ENCODE measurements at regions not wholly inside any gene's neighbourhood (a gene's known extent, or its start where the extent isn't known, plus 50 kb on each side); places are given as distances from the start of the nearest gene placed in this dataset.

- TF ChIP-seq POLR2AphosphoS5 (IDR thresholded peaks at IDR 0.05; ENCODE audit: insufficient read depth, low read depth, low read length), result no peak
- TF ChIP-seq CTCF (IDR thresholded peaks at IDR 0.05; ENCODE audit: extremely low read depth in 1 of 2, insufficient read depth in 1 of 2, low read depth in 1 of 2, low read length in 2 of 2), result no peak
- TF ChIP-seq POLR2A (IDR thresholded peaks at IDR 0.05; ENCODE audit: low read depth, low read length), result no peak
- no peak for TF ChIP-seq JUN (IDR thresholded peaks at IDR 0.05; ENCODE audit: borderline replicate concordance, insufficient read depth, insufficient read length, low read depth)
- TF ChIP-seq MYC (IDR thresholded peaks at IDR 0.05; ENCODE audit: low read depth, low read length), result no peak
Measured at GRCh38 chr5:8828596-8829322, 717.1 kb downstream of the SEMA5A start.

Data from endothelial cell of umbilical vein (primary cell).